GM19238 (cell line): ENCODE measurements at regions not wholly inside any gene's neighbourhood (a gene's known extent, or its start where the extent isn't known, plus 50 kb on each side); places are given as distances from the start of the nearest gene placed in this dataset.

Source experiments
- DNase-seq: peaks from one replicate; pipeline ENCODE4 v3.0.0; 2011; ENCODE audit warnings: low spot score; ENCODE audit not compliant: insufficient read length

GRCh38 chr12:124431971-124432370 lies 135.4 kb downstream of the NCOR2 start:
- no peak for DNase-seq

- no peak for DNase-seq
Observed at GRCh38 chr12:124430491-124430890, 135.6 kb downstream of the RFLNA start.

- DNase-seq: no peak
Observed at GRCh38 chr12:124429535-124429934, 134.6 kb downstream of the RFLNA start.

- no peak for DNase-seq
Observed at GRCh38 chr12:124428792-124429281, 133.9 kb downstream of the RFLNA start.

GRCh38 chr12:124428136-124428791 lies 133.4 kb downstream of the RFLNA start:
- no peak for DNase-seq

- no peak for DNase-seq
Observed at GRCh38 chr12:124426594-124427555, 132.0 kb downstream of the RFLNA start.

GRCh38 chr12:124425667-124426066 lies 130.8 kb downstream of the RFLNA start:
- no peak for DNase-seq

- no peak for DNase-seq
Observed at GRCh38 chr12:124424516-124424905, 129.6 kb downstream of the RFLNA start.

- DNase-seq: no peak
Observed at GRCh38 chr12:124423761-124424515, 129.0 kb downstream of the RFLNA start.

GRCh38 chr12:124422570-124423523 lies 128.0 kb downstream of the RFLNA start:
- no peak for DNase-seq

- no peak for DNase-seq
Observed at GRCh38 chr12:124422142-124422569, 127.3 kb downstream of the RFLNA start.

GRCh38 chr12:124420996-124421674 lies 126.2 kb downstream of the RFLNA start:
- no peak for DNase-seq

GRCh38 chr12:124420041-124420995 lies 125.4 kb downstream of the RFLNA start:
- no peak for DNase-seq

GRCh38 chr12:124419292-124420040 lies 124.6 kb downstream of the RFLNA start:
- DNase-seq: no peak

GRCh38 chr12:124418791-124419190 lies 123.9 kb downstream of the RFLNA start:
- DNase-seq: no peak

- no peak for DNase-seq
Observed at GRCh38 chr12:124418156-124418555, 123.3 kb downstream of the RFLNA start.

- no peak for DNase-seq
Observed at GRCh38 chr12:124416516-124417395, 121.9 kb downstream of the RFLNA start.
